OCI-LY7 (cell line): ENCODE measurements at regions not wholly inside any gene's neighbourhood (a gene's known extent, or its start where the extent isn't known, plus 50 kb on each side); places are given as distances from the start of the nearest gene placed in this dataset.

Experiments used
- BruUV-seq: library from RNA; stranded (reverse); fragments of 400-500 nt; replicated peaks from 2 replicates; lab custom pipeline; 2021; lab: Mats Ljungman, UMichigan
- CTCF ChIA-PET: fragments of 300-600 bp; sonication (Branson Sonifier 250); formaldehyde crosslinking; loops from one replicate; lab custom pipeline; 2022; ENCODE audit warnings: antibody characterized with exemption; ENCODE audit not compliant: unreplicated experiment; lab: Charles Lee
- POLR2A ChIA-PET: fragments of 300-600 bp; sonication (Branson Sonifier 250); formaldehyde crosslinking; loops from one replicate; lab custom pipeline; 2022; ENCODE audit warnings: antibody characterized with exemption; lab: Charles Lee
- DNase-seq: peaks from one replicate; pipeline ENCODE4 v3.0.0-alpha.2; 2015; ENCODE audit warnings: low spot score
- H2AFZ ChIP-seq: fragments of 200-600 bp; sonication (generic), shearing (Covaris generic); 2 replicates; pipeline ENCODE4 v1.6.1; 2014; ENCODE audit warnings: mild to moderate bottlenecking, antibody characterized with exemption, low read length, moderate library complexity
- H3K27ac ChIP-seq: fragments of 200-600 bp; sonication (generic); 2 replicates; pipeline ENCODE4 v1.5.1; 2014; ENCODE audit warnings: mixed run types, low read depth, mild to moderate bottlenecking, moderate library complexity, low read length, inconsistent platforms; ENCODE audit not compliant: poor library complexity, severe bottlenecking
- H3K36me3 ChIP-seq: fragments of 200-600 bp; sonication (generic); 2 replicates; pipeline ENCODE4 v1.6.1; 2014; ENCODE audit warnings: mild to moderate bottlenecking, antibody characterized with exemption, low read length, moderate library complexity, mixed read lengths; ENCODE audit not compliant: insufficient read depth
- H3K4me1 ChIP-seq: fragments of 200-600 bp; sonication (generic); 2 replicates; pipeline ENCODE4 v1.5.1; 2014; ENCODE audit warnings: mild to moderate bottlenecking, low read length; ENCODE audit not compliant: insufficient read depth, poor library complexity, severe bottlenecking
- H3K4me2 ChIP-seq: fragments of 200-600 bp; sonication (generic); 2 replicates; pipeline ENCODE4 v1.6.1; 2014; ENCODE audit warnings: mild to moderate bottlenecking, low read length
- H3K4me3 ChIP-seq: fragments of 200-600 bp; sonication (generic); 2 replicates; pipeline ENCODE4 v1.5.1; 2014; ENCODE audit warnings: mild to moderate bottlenecking, low read depth, low read length; ENCODE audit not compliant: poor library complexity, severe bottlenecking
- H3K79me2 ChIP-seq: fragments of 200-600 bp; sonication (generic); 2 replicates; pipeline ENCODE4 v1.6.1; 2016; ENCODE audit warnings: low read depth, mild to moderate bottlenecking, low read length, moderate library complexity, mixed read lengths; ENCODE audit not compliant: insufficient read depth
- H3K9me2 ChIP-seq: fragments of 200-600 bp; sonication (generic); 2 replicates; pipeline ENCODE4 v1.6.1; 2016; ENCODE audit warnings: mild to moderate bottlenecking, low read length, mixed read lengths; ENCODE audit not compliant: insufficient read depth
- H3K9me3 ChIP-seq: fragments of 200-600 bp; sonication (generic); 2 replicates; pipeline ENCODE4 v1.6.1; 2014; ENCODE audit warnings: mild to moderate bottlenecking, mixed run types, low read length, mixed read lengths
- H4K20me1 ChIP-seq: fragments of 200-600 bp; sonication (generic); 2 replicates; pipeline ENCODE4 v1.6.1; 2014; ENCODE audit warnings: mild to moderate bottlenecking, antibody characterized with exemption, low read length, moderate library complexity, mixed read lengths; ENCODE audit not compliant: insufficient read depth
- EZH2phosphoT487 ChIP-seq: fragments of 200-600 bp; sonication (generic); IDR thresholded peaks from 2 replicates; pipeline ENCODE4 v1.6.1; 2018; ENCODE audit warnings: low read depth, borderline replicate concordance, mild to moderate bottlenecking, mixed run types, antibody characterized with exemption, low read length, moderate library complexity, mixed read lengths
- intact Hi-C: fragments of 100-400 bp; cut with micrococcal nuclease; formaldehyde crosslinking; loops from one replicate; pipeline ENCODE4 v1.10.0; 2022; ENCODE audit not compliant: unreplicated experiment
- TF ChIP-seq, protein P1 (sequence below): fragments of 200-600 bp; sonication (generic); conservative IDR thresholded peaks from 2 replicates; pipeline ENCODE4 v1.5.1; 2014; ENCODE audit warnings: mild to moderate bottlenecking, antibody characterized with exemption, low read length, moderate library complexity, mixed read lengths

- ChIA-PET CTCF (no interaction called here), POLR2A (no interaction called here)
- Histone ChIP-seq H3K9me3 (no peaks in the 10 kb centered on the region), H3K27ac (no peak overlapping the region), H3K79me2 (no peaks in the 10 kb centered on the region), H2AFZ (no peak overlapping the region), H3K36me3 (no peaks in the 10 kb centered on the region), H3K4me3 (no peak overlapping the region), H3K9me2 (no peaks in the 10 kb centered on the region), H4K20me1 (no peaks in the 10 kb centered on the region), H3K4me1 (no peaks in the 10 kb centered on the region), H3K4me2 (no peak overlapping the region)
- BruUV-seq: no TSS peak
- DNase-seq: no peak
- intact Hi-C loops: no loop called here
- no peak for TF ChIP-seq EZH2phosphoT487
- TF ChIP-seq, protein P1, sequence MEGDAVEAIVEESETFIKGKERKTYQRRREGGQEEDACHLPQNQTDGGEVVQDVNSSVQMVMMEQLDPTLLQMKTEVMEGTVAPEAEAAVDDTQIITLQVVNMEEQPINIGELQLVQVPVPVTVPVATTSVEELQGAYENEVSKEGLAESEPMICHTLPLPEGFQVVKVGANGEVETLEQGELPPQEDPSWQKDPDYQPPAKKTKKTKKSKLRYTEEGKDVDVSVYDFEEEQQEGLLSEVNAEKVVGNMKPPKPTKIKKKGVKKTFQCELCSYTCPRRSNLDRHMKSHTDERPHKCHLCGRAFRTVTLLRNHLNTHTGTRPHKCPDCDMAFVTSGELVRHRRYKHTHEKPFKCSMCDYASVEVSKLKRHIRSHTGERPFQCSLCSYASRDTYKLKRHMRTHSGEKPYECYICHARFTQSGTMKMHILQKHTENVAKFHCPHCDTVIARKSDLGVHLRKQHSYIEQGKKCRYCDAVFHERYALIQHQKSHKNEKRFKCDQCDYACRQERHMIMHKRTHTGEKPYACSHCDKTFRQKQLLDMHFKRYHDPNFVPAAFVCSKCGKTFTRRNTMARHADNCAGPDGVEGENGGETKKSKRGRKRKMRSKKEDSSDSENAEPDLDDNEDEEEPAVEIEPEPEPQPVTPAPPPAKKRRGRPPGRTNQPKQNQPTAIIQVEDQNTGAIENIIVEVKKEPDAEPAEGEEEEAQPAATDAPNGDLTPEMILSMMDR: no peak
These were observed 58.5 kb downstream of the NPY1R start for GRCh38 chr4:163273922-163274321.

GRCh38 chr4:163273203-163273602, 59.2 kb downstream of the NPY1R start:
- ChIA-PET CTCF (no interaction called here), POLR2A (interaction anchor here (0.8 kb wide), 1 partner anchor 31 kb away, joined by 3 read pairs; no protein-coding TSS in a partner anchor)
- Histone ChIP-seq H3K27ac (no peak overlapping the region), H3K9me3 (no peaks in the 10 kb centered on the region), H3K9me2 (no peaks in the 10 kb centered on the region), H3K4me1 (no peaks in the 10 kb centered on the region), H3K4me2 (no peak overlapping the region), H3K79me2 (no peaks in the 10 kb centered on the region), H3K36me3 (no peaks in the 10 kb centered on the region), H4K20me1 (no peaks in the 10 kb centered on the region), H2AFZ (no peak overlapping the region), H3K4me3 (no peak overlapping the region)
- intact Hi-C loops: no loop called here
- TF ChIP-seq EZH2phosphoT487: no peak
- TF ChIP-seq, protein P1: no peak
- no TSS peak for BruUV-seq
- no peak for DNase-seq

DNA sequence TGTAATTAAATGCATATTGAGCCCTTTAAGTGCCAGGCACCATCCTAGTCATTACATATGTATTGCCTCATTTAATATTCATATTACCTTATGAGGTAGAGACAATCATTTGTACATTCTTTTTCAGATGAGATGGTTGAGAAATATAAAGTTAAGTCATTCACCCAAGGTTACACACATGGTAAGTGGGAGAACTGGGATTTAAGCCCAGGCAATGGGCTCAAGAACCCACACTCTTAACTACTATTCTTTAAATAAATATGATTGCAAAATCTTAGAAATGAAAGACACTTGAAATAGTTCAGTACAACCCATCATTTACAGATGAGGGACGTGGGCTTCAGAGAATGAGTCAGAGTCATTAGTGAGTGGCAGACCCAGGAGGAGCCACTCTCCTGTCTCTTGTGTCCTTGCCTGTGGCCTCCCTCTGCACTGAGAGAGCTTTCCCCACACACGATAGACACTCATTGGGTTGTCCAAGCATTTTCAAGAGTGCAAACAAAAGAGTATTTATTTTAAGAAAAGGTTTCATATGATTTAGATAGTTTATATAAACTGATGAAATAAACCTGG, 60.8 kb downstream of the NPY1R start:
- intact Hi-C loops: no loop called here
- Histone ChIP-seq H2AFZ (no peak overlapping the region), H3K4me2 (no peak overlapping the region), H3K9me3 (no peaks in the 10 kb centered on the region), H3K4me1 (no peaks in the 10 kb centered on the region), H3K79me2 (no peaks in the 10 kb centered on the region), H3K9me2 (no peaks in the 10 kb centered on the region), H3K27ac (no peak overlapping the region), H3K4me3 (no peak overlapping the region), H3K36me3 (no peaks in the 10 kb centered on the region), H4K20me1 (no peaks in the 10 kb centered on the region)
- ChIA-PET POLR2A (interaction anchor here (0.6 kb wide), 1 partner anchor 171 kb away, joined by 4 read pairs; no protein-coding TSS in a partner anchor), CTCF (no interaction called here)
- DNase-seq: no peak
- TF ChIP-seq, protein P1: no peak
- no TSS peak for BruUV-seq
